ENCODE measurements at regions not wholly inside any gene's neighbourhood (a gene's known extent, or its start where the extent isn't known, plus 50 kb on each side); places are given as distances from the start of the nearest gene placed in this dataset.

DNA sequence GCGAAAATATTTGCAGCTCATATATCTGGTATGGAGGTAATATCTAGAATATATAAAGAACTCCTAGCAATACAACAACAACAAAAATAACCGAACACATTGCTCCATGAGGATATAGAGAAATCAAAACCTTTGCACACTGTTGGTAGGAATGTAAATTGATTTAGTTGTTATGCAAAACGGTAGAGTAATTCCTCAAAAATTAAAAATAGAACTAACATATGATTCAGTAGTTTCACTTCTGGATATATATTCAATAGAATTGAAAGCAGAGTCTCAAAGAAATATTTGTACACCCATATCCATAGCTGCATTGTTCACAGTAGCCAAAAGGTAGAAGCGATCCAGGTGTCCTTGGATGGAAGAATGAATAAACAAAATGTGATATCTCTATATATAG, 203.0 kb upstream of the CNKSR2 start:
- H3K4me1 ChIP-seq (ENCODE audit: control insufficient read depth, extremely low read depth, insufficient read depth, low read length) = no peaks in the 10 kb centered on the region
- DNase-seq (ENCODE audit: low read depth in 2 of 2) = no peak
- H3K9ac ChIP-seq (ENCODE audit: insufficient read depth, low read length) = no peak overlapping the region
- no peaks in the 10 kb centered on the region for H4K20me1 ChIP-seq (ENCODE audit: control insufficient read depth, extremely low read depth, insufficient read depth, low read length)
- no peak overlapping the region for H3K4me3 ChIP-seq (replicated peaks in 1 of 4; ENCODE audit: control extremely low read depth in 1 of 4, insufficient read depth in 1 of 4, low read depth in 3 of 4, low read length in 4 of 4)
- H3K79me2 ChIP-seq (ENCODE audit: control insufficient read depth, insufficient read depth, low read length) = no peaks in the 10 kb centered on the region
- H3K4me2 ChIP-seq (ENCODE audit: extremely low read depth, insufficient read depth, low read length) = no peak overlapping the region
- H2AFZ ChIP-seq (ENCODE audit: low read length) = no peak overlapping the region
- H3K27ac ChIP-seq (ENCODE audit: insufficient read depth, low read length) = no peak overlapping the region
- no peaks in the 10 kb centered on the region for H3K36me3 ChIP-seq (ENCODE audit: control insufficient read depth, insufficient read depth, low read length)
- H3K9me3 ChIP-seq (ENCODE audit: control insufficient read depth, insufficient read depth, low read depth, low read length) = no peaks in the 10 kb centered on the region
- no peak for TF ChIP-seq EZH2 (IDR thresholded peaks at IDR 0.05; ENCODE audit: low read length, missing control alignments)
- TF ChIP-seq, protein P1, sequence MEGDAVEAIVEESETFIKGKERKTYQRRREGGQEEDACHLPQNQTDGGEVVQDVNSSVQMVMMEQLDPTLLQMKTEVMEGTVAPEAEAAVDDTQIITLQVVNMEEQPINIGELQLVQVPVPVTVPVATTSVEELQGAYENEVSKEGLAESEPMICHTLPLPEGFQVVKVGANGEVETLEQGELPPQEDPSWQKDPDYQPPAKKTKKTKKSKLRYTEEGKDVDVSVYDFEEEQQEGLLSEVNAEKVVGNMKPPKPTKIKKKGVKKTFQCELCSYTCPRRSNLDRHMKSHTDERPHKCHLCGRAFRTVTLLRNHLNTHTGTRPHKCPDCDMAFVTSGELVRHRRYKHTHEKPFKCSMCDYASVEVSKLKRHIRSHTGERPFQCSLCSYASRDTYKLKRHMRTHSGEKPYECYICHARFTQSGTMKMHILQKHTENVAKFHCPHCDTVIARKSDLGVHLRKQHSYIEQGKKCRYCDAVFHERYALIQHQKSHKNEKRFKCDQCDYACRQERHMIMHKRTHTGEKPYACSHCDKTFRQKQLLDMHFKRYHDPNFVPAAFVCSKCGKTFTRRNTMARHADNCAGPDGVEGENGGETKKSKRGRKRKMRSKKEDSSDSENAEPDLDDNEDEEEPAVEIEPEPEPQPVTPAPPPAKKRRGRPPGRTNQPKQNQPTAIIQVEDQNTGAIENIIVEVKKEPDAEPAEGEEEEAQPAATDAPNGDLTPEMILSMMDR (conservative IDR thresholded peaks at IDR 0.05 in 1 of 2, IDR thresholded peaks at IDR 0.05 in 1 of 2; ENCODE audit: low read depth in 1 of 2, low read length in 2 of 2) = no peak
- no peaks in the 10 kb centered on the region for H3K27me3 ChIP-seq (ENCODE audit: control insufficient read depth, insufficient read depth, low read length)

DNA sequence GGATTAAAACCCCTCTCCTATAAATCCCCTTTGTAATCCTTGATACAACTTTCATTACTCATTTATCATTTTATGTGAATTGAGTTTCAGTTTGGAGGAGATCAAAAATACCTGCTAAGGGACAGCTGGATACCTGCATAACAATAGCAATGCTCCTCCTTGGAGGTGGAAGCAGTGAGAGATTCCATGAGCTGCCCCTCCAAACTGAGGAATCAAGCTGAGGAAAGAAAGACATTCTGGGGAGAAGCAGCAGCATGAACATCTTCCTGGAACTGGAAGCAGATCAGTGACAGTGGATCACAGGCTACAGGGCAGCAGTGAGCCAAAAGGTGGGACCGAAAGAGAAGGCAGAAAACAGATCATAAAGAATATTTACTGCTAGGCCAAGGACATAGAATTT, 199.8 kb upstream of the CNKSR2 start:
- no peak for DNase-seq (ENCODE audit: low read depth in 2 of 2)
- Histone ChIP-seq H3K79me2 (ENCODE audit: control insufficient read depth, insufficient read depth, low read length) (no peaks in the 10 kb centered on the region), H3K4me1 (ENCODE audit: control insufficient read depth, extremely low read depth, insufficient read depth, low read length) (no peaks in the 10 kb centered on the region), H2AFZ (ENCODE audit: low read length) (no peak overlapping the region), H3K4me2 (ENCODE audit: extremely low read depth, insufficient read depth, low read length) (no peak overlapping the region), H3K27me3 (ENCODE audit: control insufficient read depth, insufficient read depth, low read length) (no peaks in the 10 kb centered on the region), H3K9me3 (ENCODE audit: control insufficient read depth, insufficient read depth, low read depth, low read length) (no peaks in the 10 kb centered on the region), H3K4me3 (replicated peaks in 1 of 4; ENCODE audit: control extremely low read depth in 1 of 4, insufficient read depth in 1 of 4, low read depth in 3 of 4, low read length in 4 of 4) (no peak overlapping the region), H4K20me1 (ENCODE audit: control insufficient read depth, extremely low read depth, insufficient read depth, low read length) (no peaks in the 10 kb centered on the region), H3K27ac (ENCODE audit: insufficient read depth, low read length) (no peak overlapping the region), H3K9ac (ENCODE audit: insufficient read depth, low read length) (no peak overlapping the region), H3K36me3 (ENCODE audit: control insufficient read depth, insufficient read depth, low read length) (no peaks in the 10 kb centered on the region)
- TF ChIP-seq, protein P1 (conservative IDR thresholded peaks at IDR 0.05 in 1 of 2, IDR thresholded peaks at IDR 0.05 in 1 of 2; ENCODE audit: low read depth in 1 of 2, low read length in 2 of 2) = no peak
- TF ChIP-seq EZH2 (IDR thresholded peaks at IDR 0.05; ENCODE audit: low read length, missing control alignments) = no peak

DNA sequence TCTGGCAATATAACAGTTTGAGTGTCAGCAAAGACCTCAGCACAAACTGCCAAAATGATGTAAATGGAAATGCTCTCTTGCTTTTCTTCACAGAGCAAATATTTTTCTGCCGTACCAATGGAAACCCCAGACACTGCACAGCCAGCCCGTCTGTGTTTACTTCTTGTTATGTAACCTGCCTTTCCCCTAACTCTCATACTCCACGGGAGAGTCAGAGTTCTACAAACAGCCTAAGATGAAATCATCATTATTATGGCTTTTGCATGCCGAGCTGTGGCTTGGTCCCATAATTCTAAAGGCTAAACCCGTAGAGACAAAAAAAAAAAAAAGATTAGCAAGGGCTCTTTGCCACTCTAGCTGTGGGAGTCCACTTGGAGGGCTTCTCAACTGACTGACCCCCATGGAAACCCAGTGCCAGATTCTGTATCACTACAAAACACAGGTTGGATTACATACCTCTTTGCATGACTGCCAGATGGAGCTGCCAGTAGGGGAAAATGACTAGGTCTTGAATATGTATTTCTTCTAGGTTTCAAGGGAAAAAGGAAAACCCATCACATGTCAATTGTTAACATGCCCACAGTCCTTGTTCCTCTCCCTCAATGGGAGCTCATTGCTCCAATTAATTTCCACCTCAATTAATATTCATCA, 197.2 kb upstream of the CNKSR2 start:
- Histone ChIP-seq H4K20me1 (ENCODE audit: control insufficient read depth, extremely low read depth, insufficient read depth, low read length) (no peaks in the 10 kb centered on the region), H3K79me2 (ENCODE audit: control insufficient read depth, insufficient read depth, low read length) (no peaks in the 10 kb centered on the region), H3K27me3 (ENCODE audit: control insufficient read depth, insufficient read depth, low read length) (no peaks in the 10 kb centered on the region), H3K4me3 (replicated peaks in 1 of 4; ENCODE audit: control extremely low read depth in 1 of 4, insufficient read depth in 1 of 4, low read depth in 3 of 4, low read length in 4 of 4) (no peak overlapping the region), H2AFZ (ENCODE audit: low read length) (no peak overlapping the region), H3K27ac (ENCODE audit: insufficient read depth, low read length) (no peak overlapping the region), H3K4me1 (ENCODE audit: control insufficient read depth, extremely low read depth, insufficient read depth, low read length) (no peaks in the 10 kb centered on the region), H3K4me2 (ENCODE audit: extremely low read depth, insufficient read depth, low read length) (no peak overlapping the region), H3K9me3 (ENCODE audit: control insufficient read depth, insufficient read depth, low read depth, low read length) (no peaks in the 10 kb centered on the region), H3K9ac (ENCODE audit: insufficient read depth, low read length) (no peak overlapping the region), H3K36me3 (ENCODE audit: control insufficient read depth, insufficient read depth, low read length) (no peaks in the 10 kb centered on the region)
- TF ChIP-seq, protein P1 (conservative IDR thresholded peaks at IDR 0.05 in 1 of 2, IDR thresholded peaks at IDR 0.05 in 1 of 2; ENCODE audit: low read depth in 1 of 2, low read length in 2 of 2) = no peak
- TF ChIP-seq EZH2 (IDR thresholded peaks at IDR 0.05; ENCODE audit: low read length, missing control alignments) = no peak
- DNase-seq (ENCODE audit: low read depth in 2 of 2) = no peak

All from fibroblast of lung (primary cell).